ENCODE measurements at regions not wholly inside any gene's neighbourhood (a gene's known extent, or its start where the extent isn't known, plus 50 kb on each side); places are given as distances from the start of the nearest gene placed in this dataset.

DNA sequence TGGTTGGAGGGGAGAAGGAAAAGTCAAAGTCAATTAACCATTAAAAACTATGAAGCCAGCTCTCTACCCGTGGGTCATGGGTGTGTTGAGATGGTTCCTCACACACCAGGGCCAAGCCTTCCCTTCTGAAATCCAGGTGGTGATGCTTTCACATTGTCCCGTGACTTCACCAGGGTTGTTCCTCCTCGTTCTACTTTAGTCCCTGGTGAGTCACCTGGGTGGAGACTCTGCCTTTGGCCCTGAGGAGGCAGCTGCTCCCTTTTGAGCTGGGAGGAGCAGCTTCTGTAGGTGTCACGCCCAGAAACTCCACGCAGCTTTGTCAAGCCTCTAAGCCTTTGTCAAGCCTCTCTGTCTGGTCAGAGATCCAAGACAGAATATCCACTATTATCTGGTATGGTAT, 348.3 kb downstream of the BMP4 start:
- no peak overlapping the region for H3K4me3 ChIP-seq (ENCODE audit: low read length)
- Mint-ChIP-seq H3K4me3 (no peak overlapping the region), H3K27me3 (ENCODE audit: insufficient read depth) (no peaks in the 10 kb centered on the region), H3K27ac (no peak overlapping the region), H3K9me3 (peaks cover 7% of the 10 kb centered on the region), H3K4me1 (peaks cover 4% of the 10 kb centered on the region), H3K36me3 (ENCODE audit: low read depth) (no peaks in the 10 kb centered on the region)
- H3K36me3 ChIP-seq (ENCODE audit: control insufficient read depth, insufficient read depth, low read length) = no peaks in the 10 kb centered on the region
- no peaks in the 10 kb centered on the region for H3K9me3 ChIP-seq (ENCODE audit: control insufficient read depth, low read length)
- no peak for DNase-seq
- WGBS, 2 experiments (ENCODE audit: insufficient coverage in 1 of 2, insufficient read length in 1 of 2) = 85 to 89% methylated on average over 4 to 5 of the region's 5 CpGs
- H3K27me3 ChIP-seq (ENCODE audit: control insufficient read depth, insufficient read depth, low read length, poor library complexity, severe bottlenecking) = no peaks in the 10 kb centered on the region
- H3K4me1 ChIP-seq (ENCODE audit: control insufficient read depth, insufficient read depth, low read length) = peaks cover 2% of the 10 kb centered on the region
- no peak overlapping the region for H3K9ac ChIP-seq (ENCODE audit: extremely low read depth, low read length, poor library complexity, severe bottlenecking)
- H3K27ac ChIP-seq (ENCODE audit: low read depth, low read length) = no peak overlapping the region
- TF ChIP-seq, protein P1, sequence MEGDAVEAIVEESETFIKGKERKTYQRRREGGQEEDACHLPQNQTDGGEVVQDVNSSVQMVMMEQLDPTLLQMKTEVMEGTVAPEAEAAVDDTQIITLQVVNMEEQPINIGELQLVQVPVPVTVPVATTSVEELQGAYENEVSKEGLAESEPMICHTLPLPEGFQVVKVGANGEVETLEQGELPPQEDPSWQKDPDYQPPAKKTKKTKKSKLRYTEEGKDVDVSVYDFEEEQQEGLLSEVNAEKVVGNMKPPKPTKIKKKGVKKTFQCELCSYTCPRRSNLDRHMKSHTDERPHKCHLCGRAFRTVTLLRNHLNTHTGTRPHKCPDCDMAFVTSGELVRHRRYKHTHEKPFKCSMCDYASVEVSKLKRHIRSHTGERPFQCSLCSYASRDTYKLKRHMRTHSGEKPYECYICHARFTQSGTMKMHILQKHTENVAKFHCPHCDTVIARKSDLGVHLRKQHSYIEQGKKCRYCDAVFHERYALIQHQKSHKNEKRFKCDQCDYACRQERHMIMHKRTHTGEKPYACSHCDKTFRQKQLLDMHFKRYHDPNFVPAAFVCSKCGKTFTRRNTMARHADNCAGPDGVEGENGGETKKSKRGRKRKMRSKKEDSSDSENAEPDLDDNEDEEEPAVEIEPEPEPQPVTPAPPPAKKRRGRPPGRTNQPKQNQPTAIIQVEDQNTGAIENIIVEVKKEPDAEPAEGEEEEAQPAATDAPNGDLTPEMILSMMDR (conservative IDR thresholded peaks at IDR 0.05) = no peak

DNA sequence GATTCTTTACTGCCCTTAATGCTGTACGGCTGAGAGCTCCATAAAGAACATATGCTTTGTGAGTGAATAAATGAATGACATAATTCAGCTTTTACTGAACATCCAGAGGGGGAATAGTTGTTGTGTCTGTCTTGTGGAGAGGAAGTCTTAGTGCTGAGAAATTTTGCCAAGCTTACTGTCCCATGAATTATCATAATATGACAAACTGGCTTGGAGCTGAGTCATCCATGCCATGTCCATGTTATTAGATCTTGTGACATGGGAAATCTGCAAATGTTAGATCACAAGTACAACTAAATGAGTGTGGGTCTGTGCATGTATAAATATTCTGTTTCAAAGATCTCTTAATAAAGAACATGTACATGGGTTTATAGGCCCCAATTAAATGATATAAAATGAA, 350.4 kb downstream of the BMP4 start:
- TF ChIP-seq, protein P1 (conservative IDR thresholded peaks at IDR 0.05) = no peak
- no peaks in the 10 kb centered on the region for H3K9me3 ChIP-seq (ENCODE audit: control insufficient read depth, low read length)
- no peak overlapping the region for H3K27ac ChIP-seq (ENCODE audit: low read depth, low read length)
- no peak overlapping the region for H3K4me3 ChIP-seq (ENCODE audit: low read length)
- H3K27me3 ChIP-seq (ENCODE audit: control insufficient read depth, insufficient read depth, low read length, poor library complexity, severe bottlenecking) = no peaks in the 10 kb centered on the region
- Mint-ChIP-seq H3K27me3 (ENCODE audit: insufficient read depth) (no peaks in the 10 kb centered on the region), H3K27ac (no peak overlapping the region), H3K4me1 (peaks cover 13% of the 10 kb centered on the region), H3K9me3 (no peaks in the 10 kb centered on the region), H3K36me3 (ENCODE audit: low read depth) (no peaks in the 10 kb centered on the region), H3K4me3 (no peak overlapping the region)
- H3K36me3 ChIP-seq (ENCODE audit: control insufficient read depth, insufficient read depth, low read length) = no peaks in the 10 kb centered on the region
- no peak for DNase-seq
- H3K4me1 ChIP-seq (ENCODE audit: control insufficient read depth, insufficient read depth, low read length) = peaks cover 5% of the 10 kb centered on the region
- no peak overlapping the region for H3K9ac ChIP-seq (ENCODE audit: extremely low read depth, low read length, poor library complexity, severe bottlenecking)
- 86 to 100% methylated on average over 1 of the region's 1 CpG for WGBS, 2 experiments (ENCODE audit: insufficient coverage in 1 of 2, insufficient read length in 1 of 2)

DNA sequence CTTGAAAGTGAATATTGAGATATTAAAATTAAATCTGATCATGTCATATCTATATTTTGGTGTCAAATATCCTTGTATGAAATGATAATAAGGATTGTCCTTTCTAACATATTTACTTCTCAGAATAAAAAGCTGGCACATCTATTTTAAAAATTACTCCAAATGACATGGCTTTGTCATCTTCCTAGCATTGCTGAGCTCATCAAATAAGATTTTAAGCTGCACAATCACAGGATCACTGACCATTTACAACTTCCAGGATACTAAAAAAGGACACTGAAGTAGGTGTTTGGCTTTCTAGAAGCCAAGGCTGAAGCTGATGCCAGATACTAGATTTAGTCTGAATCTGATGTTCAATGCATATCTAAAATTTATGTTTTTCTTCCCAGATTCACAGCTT, 351.1 kb downstream of the BMP4 start:
- Mint-ChIP-seq H3K4me1 (peaks cover 13% of the 10 kb centered on the region), H3K4me3 (no peak overlapping the region), H3K27ac (no peak overlapping the region), H3K9me3 (no peaks in the 10 kb centered on the region), H3K36me3 (ENCODE audit: low read depth) (no peaks in the 10 kb centered on the region), H3K27me3 (ENCODE audit: insufficient read depth) (no peaks in the 10 kb centered on the region)
- H3K4me3 ChIP-seq (ENCODE audit: low read length) = no peak overlapping the region
- no peak overlapping the region for H3K9ac ChIP-seq (ENCODE audit: extremely low read depth, low read length, poor library complexity, severe bottlenecking)
- no peak for DNase-seq
- no peaks in the 10 kb centered on the region for H3K36me3 ChIP-seq (ENCODE audit: control insufficient read depth, insufficient read depth, low read length)
- H3K27ac ChIP-seq (ENCODE audit: low read depth, low read length) = no peak overlapping the region
- H3K9me3 ChIP-seq (ENCODE audit: control insufficient read depth, low read length) = no peaks in the 10 kb centered on the region
- TF ChIP-seq, protein P1 (conservative IDR thresholded peaks at IDR 0.05) = no peak
- no peaks in the 10 kb centered on the region for H3K27me3 ChIP-seq (ENCODE audit: control insufficient read depth, insufficient read depth, low read length, poor library complexity, severe bottlenecking)
- H3K4me1 ChIP-seq (ENCODE audit: control insufficient read depth, insufficient read depth, low read length) = peaks cover 6% of the 10 kb centered on the region
